ENCODE measurements at regions not wholly inside any gene's neighbourhood (a gene's known extent, or its start where the extent isn't known, plus 50 kb on each side); places are given as distances from the start of the nearest gene placed in this dataset.
"Not testable (repeated sequence)": the region's sequence is repeated elsewhere in the genome, so short reads cannot be mapped to it uniquely, and the experiment has no call there.

GRCh38 chr1:178607718-178608408 lies 95.0 kb downstream of the TEX35 start:
- no peak for ATAC-seq
- no peak for TF ChIP-seq CTCF (IDR thresholded peaks at IDR 0.05)
- H3K27ac ChIP-seq: no peak overlapping the region
- H3K4me3 ChIP-seq: no peak overlapping the region
- H3K27me3 ChIP-seq: no peaks in the 10 kb centered on the region
- H3K36me3 ChIP-seq: no peaks in the 10 kb centered on the region
- DNase-seq: no peak
- peaks cover 9% of the 10 kb centered on the region for H3K4me1 ChIP-seq
- no peaks in the 10 kb centered on the region for H3K9me3 ChIP-seq
- intact Hi-C loops (cut with DNase I): no loop called here

- DNase-seq (no peak), ATAC-seq (no peak)
- intact Hi-C loops (cut with DNase I): no loop called here
Observed at GRCh38 chr1:178609015-178609414, 96.1 kb downstream of the TEX35 start.

GRCh38 chr1:178610690-178611410 lies 97.9 kb downstream of the TEX35 start:
- H3K4me3 ChIP-seq; ATAC-seq; intact Hi-C loops (cut with DNase I); H3K27me3 ChIP-seq; DNase-seq; H3K27ac ChIP-seq; H3K9me3 ChIP-seq; H3K4me1 ChIP-seq; H3K36me3 ChIP-seq: not testable (repeated sequence)

More at GRCh38 chr1:178609015-178609414, 96.1 kb downstream of the TEX35 start:
- Histone ChIP-seq H3K4me3 (no peak overlapping the region), H3K9me3 (no peaks in the 10 kb centered on the region), H3K36me3 (no peaks in the 10 kb centered on the region), H3K4me1 (peaks cover 9% of the 10 kb centered on the region), H3K27ac (no peak overlapping the region), H3K27me3 (no peaks in the 10 kb centered on the region)
- no peak for TF ChIP-seq CTCF (IDR thresholded peaks at IDR 0.05)

GRCh38 chr1:178612261-178612660 lies 99.4 kb downstream of the TEX35 start:
- H3K4me3 ChIP-seq: no peak overlapping the region
- no peaks in the 10 kb centered on the region for H3K27me3 ChIP-seq
- DNase-seq (no peak), ATAC-seq (no peak)
- no peak overlapping the region for H3K27ac ChIP-seq
- no peak for TF ChIP-seq CTCF (IDR thresholded peaks at IDR 0.05)
- H3K4me1 ChIP-seq: peaks cover 9% of the 10 kb centered on the region
- H3K36me3 ChIP-seq: no peaks in the 10 kb centered on the region
- no peaks in the 10 kb centered on the region for H3K9me3 ChIP-seq
- intact Hi-C loops (cut with DNase I): no loop called here

GRCh38 chr1:178613271-178613945 lies 100.5 kb downstream of the TEX35 start:
- DNase-seq (no peak), ATAC-seq (no peak)
- no peak for TF ChIP-seq CTCF (IDR thresholded peaks at IDR 0.05)
- Histone ChIP-seq H3K27ac (no peak overlapping the region), H3K9me3 (no peaks in the 10 kb centered on the region), H3K4me3 (no peak overlapping the region), H3K36me3 (no peaks in the 10 kb centered on the region), H3K4me1 (peaks cover 4% of the 10 kb centered on the region), H3K27me3 (no peaks in the 10 kb centered on the region)
- intact Hi-C loops (cut with DNase I): no loop called here

- Histone ChIP-seq H3K4me3 (no peak overlapping the region), H3K4me1 (no peaks in the 10 kb centered on the region), H3K27me3 (no peaks in the 10 kb centered on the region), H3K9me3 (no peaks in the 10 kb centered on the region), H3K27ac (no peak overlapping the region), H3K36me3 (no peaks in the 10 kb centered on the region)
- no peak for TF ChIP-seq CTCF (IDR thresholded peaks at IDR 0.05)
- ATAC-seq (no peak), DNase-seq (no peak)
- intact Hi-C loops (cut with DNase I): no loop called here
Observed at GRCh38 chr1:178614286-178614685, 101.4 kb downstream of the TEX35 start.

Measured in upper lobe of right lung (tissue), 1 donor.